AG09309 (cell line): ENCODE measurements at regions not wholly inside any gene's neighbourhood (a gene's known extent, or its start where the extent isn't known, plus 50 kb on each side); places are given as distances from the start of the nearest gene placed in this dataset.

Source experiments
- DNase-seq: peaks from one replicate; pipeline ENCODE4 v3.0.0-alpha.2; 2010; ENCODE audit warnings: low read depth
- H3K4me3 ChIP-seq: 2 replicates; pipeline ENCODE4 v1.5.1; 2011; ENCODE audit warnings: mild to moderate bottlenecking, low read depth, low read length, moderate library complexity; ENCODE audit not compliant: control insufficient read depth
- TF ChIP-seq, protein P1 (sequence below): IDR thresholded peaks from 2 replicates; pipeline ENCODE4 v1.5.1; 2011; ENCODE audit warnings: mild to moderate bottlenecking, low read depth, low read length, inconsistent platforms; ENCODE audit not compliant: insufficient read depth, control insufficient read depth; ENCODE audit errors: missing control alignments

DNA sequence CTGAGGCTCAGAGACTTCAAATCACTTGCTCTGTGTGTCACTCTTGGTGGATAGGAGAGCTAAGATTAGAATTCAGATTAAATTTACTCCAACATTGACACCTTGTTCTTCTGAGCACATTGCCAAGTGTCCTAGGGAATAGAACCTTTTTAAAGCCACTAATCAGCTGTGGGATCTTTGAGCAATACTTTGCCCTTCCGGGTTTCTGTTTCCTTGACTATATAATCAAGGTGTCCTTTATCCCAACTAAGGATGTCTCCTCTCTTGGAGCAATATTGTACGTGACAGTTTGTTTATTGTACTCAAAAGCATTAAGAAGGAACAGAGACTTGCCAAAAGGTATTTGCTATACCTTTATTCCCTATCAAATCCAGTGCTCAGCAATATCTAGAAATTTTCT, 170.9 kb upstream of the CADPS start:
- DNase-seq: no peak
- TF ChIP-seq, protein P1, sequence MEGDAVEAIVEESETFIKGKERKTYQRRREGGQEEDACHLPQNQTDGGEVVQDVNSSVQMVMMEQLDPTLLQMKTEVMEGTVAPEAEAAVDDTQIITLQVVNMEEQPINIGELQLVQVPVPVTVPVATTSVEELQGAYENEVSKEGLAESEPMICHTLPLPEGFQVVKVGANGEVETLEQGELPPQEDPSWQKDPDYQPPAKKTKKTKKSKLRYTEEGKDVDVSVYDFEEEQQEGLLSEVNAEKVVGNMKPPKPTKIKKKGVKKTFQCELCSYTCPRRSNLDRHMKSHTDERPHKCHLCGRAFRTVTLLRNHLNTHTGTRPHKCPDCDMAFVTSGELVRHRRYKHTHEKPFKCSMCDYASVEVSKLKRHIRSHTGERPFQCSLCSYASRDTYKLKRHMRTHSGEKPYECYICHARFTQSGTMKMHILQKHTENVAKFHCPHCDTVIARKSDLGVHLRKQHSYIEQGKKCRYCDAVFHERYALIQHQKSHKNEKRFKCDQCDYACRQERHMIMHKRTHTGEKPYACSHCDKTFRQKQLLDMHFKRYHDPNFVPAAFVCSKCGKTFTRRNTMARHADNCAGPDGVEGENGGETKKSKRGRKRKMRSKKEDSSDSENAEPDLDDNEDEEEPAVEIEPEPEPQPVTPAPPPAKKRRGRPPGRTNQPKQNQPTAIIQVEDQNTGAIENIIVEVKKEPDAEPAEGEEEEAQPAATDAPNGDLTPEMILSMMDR: no peak
- no peak overlapping the region for H3K4me3 ChIP-seq

DNA sequence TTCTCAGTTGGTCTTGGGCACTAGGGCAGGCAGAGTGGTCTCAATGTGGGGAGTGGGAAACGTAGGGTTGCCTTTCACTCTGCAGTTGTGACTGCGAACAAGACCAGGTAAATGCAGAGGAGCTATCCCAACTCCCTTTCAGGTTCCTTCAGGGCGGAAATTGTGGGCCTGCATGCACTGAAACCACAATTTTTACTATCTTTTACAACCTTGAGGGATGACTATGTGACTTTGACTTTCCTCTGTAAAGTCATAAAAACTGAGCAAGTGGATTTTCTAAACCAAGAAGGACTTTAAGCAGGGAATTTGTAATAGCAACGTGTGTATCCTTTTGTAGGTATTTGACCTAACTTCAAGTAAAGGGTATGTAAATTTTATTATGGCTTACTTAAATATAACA, 171.4 kb upstream of the CADPS start:
- no peak for DNase-seq
- H3K4me3 ChIP-seq: no peak overlapping the region
- TF ChIP-seq, protein P1: no peak

DNA sequence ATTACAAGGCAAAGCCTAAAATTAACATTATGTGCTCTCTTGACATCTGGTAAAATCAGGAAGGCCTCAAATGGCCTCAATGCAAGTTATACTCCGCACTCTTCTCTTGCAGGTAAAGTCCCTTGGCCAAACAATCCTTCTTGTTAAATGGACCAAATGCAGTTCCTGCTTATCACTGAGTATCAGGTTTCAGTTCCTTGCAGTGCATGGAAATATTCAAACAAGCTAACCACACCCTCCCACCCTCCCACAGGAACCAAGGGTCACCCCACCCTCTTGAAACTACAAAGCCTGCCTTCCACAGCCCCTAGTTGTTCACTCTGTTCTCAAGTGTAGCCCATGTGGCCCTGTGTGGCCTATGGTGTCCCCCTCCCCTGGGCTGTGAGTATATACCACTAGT, 171.9 kb upstream of the CADPS start:
- H3K4me3 ChIP-seq: no peak overlapping the region
- no peak for DNase-seq
- TF ChIP-seq, protein P1: no peak

DNA sequence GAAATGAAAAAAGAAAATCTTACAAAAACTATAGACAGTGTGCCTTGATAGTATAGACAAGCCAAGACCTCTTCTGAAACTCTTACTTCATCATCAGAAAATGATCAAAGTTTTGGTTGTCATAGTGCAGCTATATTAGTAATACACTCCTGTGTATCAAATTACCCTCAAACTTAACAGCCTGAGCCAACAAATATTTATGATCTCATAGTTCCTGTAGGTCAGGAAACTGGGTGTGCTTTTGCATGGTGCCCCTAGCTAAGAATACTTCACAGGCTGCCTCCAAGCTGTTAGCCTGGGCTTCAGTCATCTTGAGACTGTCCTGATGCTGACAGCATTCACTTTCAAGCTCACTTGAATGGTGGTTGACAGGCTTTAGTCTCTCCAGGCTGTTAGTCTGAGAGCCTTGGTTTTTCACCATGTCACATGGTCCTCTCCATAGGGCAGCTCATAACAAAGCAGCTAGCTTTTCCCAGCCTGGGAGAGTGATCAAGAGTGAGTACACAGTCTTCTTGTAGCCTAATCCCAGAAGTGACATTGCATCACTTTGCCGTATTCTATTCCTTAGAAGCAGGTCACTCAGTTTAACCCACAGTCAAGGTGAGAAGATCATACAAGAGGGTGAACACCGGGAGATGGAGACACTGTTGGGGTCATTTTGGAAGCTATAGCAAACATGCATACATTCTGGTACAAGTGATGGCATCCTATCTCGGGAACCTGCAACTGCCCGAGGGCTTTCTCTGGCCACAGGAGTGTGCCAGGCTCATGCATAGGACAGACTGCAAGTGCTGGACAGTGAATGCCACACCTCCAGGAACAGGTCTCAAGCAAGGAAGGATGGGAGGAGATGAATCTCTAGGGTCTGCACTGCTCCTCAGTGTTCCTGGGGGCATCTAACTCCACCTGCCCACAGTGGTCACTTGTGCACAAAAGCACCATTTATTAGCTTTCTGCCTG, 173.4 kb upstream of the CADPS start:
- TF ChIP-seq, protein P1: no peak
- DNase-seq: no peak
- no peak overlapping the region for H3K4me3 ChIP-seq

DNA sequence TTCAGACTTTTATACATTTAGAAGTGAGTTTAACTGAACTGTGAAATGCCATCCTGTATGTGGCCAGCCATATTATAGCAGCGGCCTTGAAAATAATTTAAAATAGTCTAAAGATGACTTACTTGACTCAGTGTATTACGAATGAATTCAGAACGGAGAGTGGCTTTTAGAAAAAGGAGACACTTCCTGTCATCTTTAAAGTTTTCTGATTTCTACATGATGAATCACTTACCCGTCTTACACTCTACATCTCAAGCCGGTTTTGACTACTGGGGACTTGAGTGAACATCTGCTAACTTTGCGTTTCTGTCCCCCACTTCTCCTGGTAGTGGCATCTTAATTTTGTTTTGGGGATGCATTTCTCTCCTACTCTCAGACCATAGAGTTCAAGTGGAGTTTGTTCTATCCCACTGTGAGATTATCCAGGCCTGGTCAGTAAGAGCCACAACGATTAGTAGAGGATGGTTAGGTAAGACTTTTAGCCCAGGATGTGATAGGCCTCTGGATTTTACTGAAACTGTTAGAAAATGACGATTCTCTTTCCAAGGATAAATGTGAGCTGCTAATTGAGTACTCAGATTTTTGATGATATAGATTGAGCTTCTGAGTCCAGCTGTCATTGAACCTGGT, 175.4 kb upstream of the CADPS start:
- TF ChIP-seq, protein P1: no peak

DNA sequence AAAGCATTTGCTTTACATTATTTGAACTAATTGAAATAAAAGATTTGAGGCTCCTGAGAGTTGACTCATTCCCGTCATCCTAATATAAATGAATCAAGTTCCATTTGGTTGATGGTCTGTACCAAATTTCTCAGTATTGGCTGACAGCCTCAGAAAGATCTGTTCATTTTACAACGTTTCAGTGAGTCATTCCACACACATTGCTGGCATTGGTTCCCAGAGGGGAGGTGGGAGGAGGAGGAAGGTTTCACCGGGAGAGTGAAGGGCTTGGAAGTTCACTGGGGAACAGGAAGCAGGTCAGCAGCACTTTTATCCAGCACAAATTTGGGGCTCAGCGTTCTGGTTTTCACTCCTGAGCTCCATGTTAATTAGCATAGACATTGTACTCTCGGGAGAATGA, 176.7 kb upstream of the CADPS start:
- TF ChIP-seq, protein P1: no peak
- peak; percentile 63 for DNase-seq
- no peak overlapping the region for H3K4me3 ChIP-seq

More for the DNA sequence above, 175.4 kb upstream of the CADPS start:
- no peak for DNase-seq
- H3K4me3 ChIP-seq: no peak overlapping the region
